MM.1S (cell line): ENCODE measurements at regions not wholly inside any gene's neighbourhood (a gene's known extent, or its start where the extent isn't known, plus 50 kb on each side); places are given as distances from the start of the nearest gene placed in this dataset.

Experiments used
- CTCF ChIP-seq: fragments of 300-600 bp; sonication (generic); IDR thresholded peaks from 2 replicates; pipeline ENCODE4 v1.5.1; 2016; ENCODE audit warnings: antibody characterized with exemption, low read length, mixed read lengths
- EZH2 ChIP-seq: fragments of 300-600 bp; sonication (generic); optimal IDR thresholded peaks from 2 replicates; pipeline ENCODE3; 2017; ENCODE audit warnings: low read depth, mild to moderate bottlenecking, antibody characterized with exemption, low read length, mixed read lengths
- EZH2phosphoT487 ChIP-seq: fragments of 300-600 bp; sonication (generic); IDR thresholded peaks from 2 replicates; pipeline ENCODE4 v1.6.1; 2018; ENCODE audit warnings: antibody characterized with exemption, low read length

DNA sequence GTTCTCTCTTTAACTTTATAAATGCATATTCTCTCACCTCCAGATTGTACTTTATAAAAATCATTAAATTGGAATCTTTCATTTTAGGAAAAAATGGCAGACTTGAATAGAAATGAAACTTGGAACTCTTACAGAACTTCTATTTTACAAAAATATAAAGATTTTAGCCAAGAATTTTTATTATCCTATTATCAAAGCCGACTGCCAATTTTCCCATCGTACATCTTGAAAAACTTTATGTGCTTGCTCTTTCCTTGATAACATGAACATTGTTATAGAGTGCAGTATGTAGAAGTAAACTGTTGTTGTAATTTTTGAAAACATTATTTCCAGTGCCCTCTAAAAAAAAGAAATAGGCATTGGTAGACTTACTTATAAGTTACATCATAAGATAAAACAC lies 475.7 kb upstream of the REG3G start:
- TF ChIP-seq EZH2: no peak
- no peak for TF ChIP-seq CTCF
- TF ChIP-seq EZH2phosphoT487: no peak
